ENCODE measurements at regions not wholly inside any gene's neighbourhood (a gene's known extent, or its start where the extent isn't known, plus 50 kb on each side); places are given as distances from the start of the nearest gene placed in this dataset.

DNA sequence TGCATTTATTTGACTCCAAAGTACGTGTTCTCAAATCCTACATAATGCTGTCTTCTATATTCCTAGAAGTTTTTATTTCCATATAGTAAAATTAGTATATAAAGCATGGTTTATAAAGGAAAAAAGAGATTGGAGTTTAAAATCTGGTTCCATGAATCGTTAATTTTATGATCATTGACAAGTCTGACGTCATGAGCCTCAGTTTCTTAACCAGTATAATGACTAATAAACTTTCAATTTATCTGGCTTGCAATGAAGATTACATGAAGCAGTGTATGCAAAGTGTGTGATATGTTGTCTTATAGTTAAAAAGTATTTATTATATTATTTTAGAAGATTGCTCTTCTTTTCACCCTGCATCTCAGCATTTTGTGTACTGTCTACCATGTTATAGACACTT, 421.4 kb upstream of the LRRC7 start:
- TF ChIP-seq, protein P1, sequence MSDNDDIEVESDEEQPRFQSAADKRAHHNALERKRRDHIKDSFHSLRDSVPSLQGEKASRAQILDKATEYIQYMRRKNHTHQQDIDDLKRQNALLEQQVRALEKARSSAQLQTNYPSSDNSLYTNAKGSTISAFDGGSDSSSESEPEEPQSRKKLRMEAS (IDR thresholded peaks at IDR 0.05), result no peak
- no peak for TF ChIP-seq CTCF (IDR thresholded peaks at IDR 0.05; ENCODE audit: low read depth, low read length, missing input control)
